SK-N-SH (cell line): ENCODE measurements at regions not wholly inside any gene's neighbourhood (a gene's known extent, or its start where the extent isn't known, plus 50 kb on each side); places are given as distances from the start of the nearest gene placed in this dataset.
"Not testable (repeated sequence)": the region's sequence is repeated elsewhere in the genome, so short reads cannot be mapped to it uniquely, and the experiment has no call there.

Experiments used
- CTCF ChIA-PET: fragments of 300-600, 350-600 bp; formaldehyde crosslinking; extraction: SDS; loops from one replicate; lab custom pipeline; 2021; lab: Yijun Ruan, JAX
- POLR2A ChIA-PET: fragments of 350-600 bp; sonication (Branson Sonifier 250); formaldehyde crosslinking; extraction: SDS; loops from one replicate; lab custom pipeline; 2020; ENCODE audit warnings: antibody characterized with exemption, inconsistent platforms; lab: Yijun Ruan, JAX
- DNase-seq: peaks from one replicate; pipeline ENCODE4 v3.0.0; 2012
- H2AFZ ChIP-seq: fragments of 200-600 bp; sonication (generic); 2 replicates; pipeline ENCODE4 v1.8.1; 2016; ENCODE audit warnings: antibody characterized with exemption, mild to moderate bottlenecking, low read depth
- H3F3A ChIP-seq: fragments of 200-600 bp; sonication (generic); replicated peaks from 2 replicates; pipeline ENCODE3; 2016; ENCODE audit warnings: antibody characterized with exemption, mild to moderate bottlenecking; ENCODE audit not compliant: insufficient read depth
- H3K27ac ChIP-seq, 2 experiments: fragments of 200-500 bp in 1 of 2; fragments of 200-600 bp in 1 of 2; sonication (Bioruptor generic) in 1 of 2; sonication (generic), shearing (Covaris generic) in 1 of 2; 2 replicates each; pipeline versions ENCODE4 v1.5.1 to v1.6.1; 2014 to 2016; ENCODE audit warnings: low read depth in 2 of 2, inconsistent platforms in 1 of 2, low read length in 1 of 2, mild to moderate bottlenecking in 1 of 2, mixed read lengths in 1 of 2
- H3K27me3 ChIP-seq: fragments of 200-600 bp; sonication (generic), shearing (Covaris generic); 2 replicates; pipeline ENCODE4 v1.6.1; 2016; ENCODE audit warnings: mixed run types; ENCODE audit not compliant: insufficient read depth
- H3K36me3 ChIP-seq, 2 experiments: fragments of 200-500 bp in 1 of 2; fragments of 200-600 bp in 1 of 2; sonication (Bioruptor generic) in 1 of 2; sonication (generic) in 1 of 2; replicated peaks in 1 of 2; 2 replicates each; pipeline versions ENCODE3 to v1.5.1; 2014 to 2016; ENCODE audit warnings: low read length in 1 of 2, mild to moderate bottlenecking in 1 of 2; ENCODE audit not compliant: insufficient read depth in 2 of 2, control insufficient read depth in 1 of 2
- H3K4me1 ChIP-seq, 2 experiments: fragments of 200-500 bp in 1 of 2; fragments of 200-600 bp in 1 of 2; sonication (Bioruptor generic) in 1 of 2; sonication (generic), shearing (Covaris generic) in 1 of 2; 2 replicates each; pipeline versions ENCODE4 v1.5.1 to v1.6.1; 2014 to 2016; ENCODE audit warnings: low read depth in 1 of 2, low read length in 1 of 2, mixed run types in 1 of 2; ENCODE audit not compliant: insufficient read depth in 2 of 2, control insufficient read depth in 1 of 2
- H3K4me2 ChIP-seq: fragments of 200-600 bp; sonication (generic), shearing (Covaris generic); 2 replicates; pipeline ENCODE4 v1.6.1; 2017; ENCODE audit warnings: mixed run types
- H3K4me3 ChIP-seq, 2 experiments: fragments of 200-500 bp in 1 of 2; fragments of 200-600 bp in 1 of 2; sonication (Bioruptor generic) in 1 of 2; sonication (generic), shearing (Covaris generic) in 1 of 2; 2 replicates each; pipeline versions ENCODE4 v1.5.1 to v1.8.1; 2014 to 2016; ENCODE audit warnings: low read depth in 2 of 2, inconsistent platforms in 1 of 2, low read length in 1 of 2, mild to moderate bottlenecking in 1 of 2, mixed read lengths in 1 of 2, moderate library complexity in 1 of 2
- H3K79me2 ChIP-seq: fragments of 200-600 bp; sonication (generic); 2 replicates; pipeline ENCODE4 v1.8.1; 2017; ENCODE audit warnings: mild to moderate bottlenecking; ENCODE audit not compliant: insufficient read depth
- H3K9ac ChIP-seq: fragments of 200-600 bp; sonication (generic); 2 replicates; pipeline ENCODE4 v1.6.1; 2017; ENCODE audit warnings: mixed run types
- H3K9me2 ChIP-seq: fragments of 200-600 bp; sonication (generic); 2 replicates; pipeline ENCODE4 v1.6.1; 2017; ENCODE audit warnings: mixed run types
- H3K9me3 ChIP-seq: fragments of 200-600 bp; sonication (generic); 2 replicates; pipeline ENCODE4 v1.6.1; 2017; ENCODE audit warnings: mixed run types, mild to moderate bottlenecking, moderate library complexity
- H4K20me1 ChIP-seq: fragments of 200-600 bp; sonication (generic); 2 replicates; pipeline ENCODE4 v1.6.1; 2017; ENCODE audit warnings: mild to moderate bottlenecking, mixed run types; ENCODE audit not compliant: insufficient read depth
- CTCF ChIP-seq: fragments of 200-600 bp; sonication (generic); IDR thresholded peaks from 2 replicates; pipeline ENCODE4 v1.6.1; 2017; ENCODE audit warnings: antibody characterized with exemption, mild to moderate bottlenecking, moderate library complexity
- ELF1 ChIP-seq: IDR thresholded peaks from 2 replicates; pipeline ENCODE4 v1.4.0; 2012
- FOSL2 ChIP-seq: IDR thresholded peaks from 2 replicates; pipeline ENCODE4 v1.4.0; 2012; ENCODE audit warnings: low read depth, mild to moderate bottlenecking, moderate library complexity, borderline replicate concordance
- FOXM1 ChIP-seq: IDR thresholded peaks from 2 replicates; pipeline ENCODE4 v1.4.0; 2012; ENCODE audit warnings: low read depth, mild to moderate bottlenecking
- MXI1 ChIP-seq: IDR thresholded peaks from 2 replicates; pipeline ENCODE4 v1.6.1; 2012; ENCODE audit warnings: mild to moderate bottlenecking, low read depth, low read length, improper control_type of control experiment
- RCOR1 ChIP-seq: fragments of 150-350 bp; IDR thresholded peaks from 2 replicates; pipeline ENCODE4 v1.6.1; 2017; ENCODE audit warnings: antibody characterized with exemption, low read length
- RXRA ChIP-seq: IDR thresholded peaks from 2 replicates; pipeline ENCODE4 v1.4.0; 2012; ENCODE audit warnings: low read depth, mild to moderate bottlenecking, borderline replicate concordance
- SMC3 ChIP-seq: IDR thresholded peaks from 2 replicates; pipeline ENCODE4 v1.6.1; 2012; ENCODE audit warnings: low read depth, low read length, improper control_type of control experiment
- TAF1 ChIP-seq: IDR thresholded peaks from 2 replicates; pipeline ENCODE4 v1.6.1; 2012; ENCODE audit warnings: low read depth, mild to moderate bottlenecking, low read length, moderate library complexity, borderline replicate concordance
- TCF12 ChIP-seq: IDR thresholded peaks from 2 replicates; pipeline ENCODE4 v1.4.0; 2012
- YY1 ChIP-seq: IDR thresholded peaks from 2 replicates; pipeline ENCODE4 v1.4.0; 2012; ENCODE audit warnings: low read depth, mild to moderate bottlenecking
- WGBS: methylation state at CpG from one replicate; pipeline ENCODE4 v1.1.6; 2017; ENCODE audit warnings: low lambda C conversion rate; 5-methylcytosine and 5-hydroxymethylcytosine counted together

GRCh38 chr10:34037499-34037898, 703.0 kb upstream of the NRP1 start:
- CTCF ChIA-PET = no interaction called here
- H2AFZ ChIP-seq = no peak overlapping the region
- POLR2A ChIA-PET = no interaction called here

GRCh38 chr10:34035241-34035790, 700.8 kb upstream of the NRP1 start:
- 79% methylated on average over 15 of the region's 29 CpGs for WGBS
- CTCF ChIA-PET = interaction anchor here (1.3 kb wide), 1 partner anchor 8 kb away, joined by 4 read pairs; no protein-coding TSS in a partner anchor
- H3K4me1 ChIP-seq, H3K4me2 ChIP-seq, H3K9ac ChIP-seq, H3F3A ChIP-seq, POLR2A ChIA-PET, H3K9me2 ChIP-seq, H3K27ac ChIP-seq, H3K79me2 ChIP-seq, H3K27me3 ChIP-seq, H3K4me3 ChIP-seq, H4K20me1 ChIP-seq, DNase-seq, H3K9me3 ChIP-seq, H3K36me3 ChIP-seq, H2AFZ ChIP-seq: not testable (repeated sequence)

More at GRCh38 chr10:34037499-34037898, 703.0 kb upstream of the NRP1 start:
- Histone ChIP-seq H3K4me2 (no peak overlapping the region), H3K9me3 (no peaks in the 10 kb centered on the region), H3K4me3 (no peak overlapping the region), H4K20me1 (no peaks in the 10 kb centered on the region), H3K4me1 (no peaks in the 10 kb centered on the region), H3K27ac (no peak overlapping the region), H3K9ac (no peak overlapping the region), H3K36me3 (no peaks in the 10 kb centered on the region), H3F3A (no peaks in the 10 kb centered on the region), H3K27me3 (no peaks in the 10 kb centered on the region), H3K79me2 (no peaks in the 10 kb centered on the region), H3K9me2 (no peaks in the 10 kb centered on the region)
- 83% methylated on average over 3 of the region's 3 CpGs for WGBS
- DNase-seq = no peak
- no peak for TF ChIP-seq ELF1
- no peak for TF ChIP-seq TCF12
- no peak for TF ChIP-seq SMC3
- no peak for TF ChIP-seq FOXM1
- no peak for TF ChIP-seq RCOR1

- Histone ChIP-seq H3K9me3 (no peaks in the 10 kb centered on the region), H3K9ac (no peak overlapping the region), H3K79me2 (no peaks in the 10 kb centered on the region), H3K4me3 (no peak overlapping the region), H2AFZ (no peak overlapping the region), H3K4me2 (no peak overlapping the region), H3K9me2 (no peaks in the 10 kb centered on the region), H3K27ac (no peak overlapping the region), H3K36me3 (no peaks in the 10 kb centered on the region), H3K4me1 (no peaks in the 10 kb centered on the region), H3K27me3 (no peaks in the 10 kb centered on the region), H3F3A (no peaks in the 10 kb centered on the region), H4K20me1 (no peaks in the 10 kb centered on the region)
- TF ChIP-seq RXRA = no peak
- TF ChIP-seq FOSL2 = no peak
- TF ChIP-seq CTCF = no peak
- TF ChIP-seq MXI1 = no peak
- no peak for TF ChIP-seq TAF1
- no peak for TF ChIP-seq YY1
- ChIA-PET CTCF (no interaction called here), POLR2A (no interaction called here)
- WGBS = 69% methylated on average over 5 of the region's 5 CpGs
- no peak for DNase-seq
Measured at GRCh38 chr10:34033078-34033477, 698.6 kb upstream of the NRP1 start.
